OCI-LY7 (cell line): ENCODE measurements at regions not wholly inside any gene's neighbourhood (a gene's known extent, or its start where the extent isn't known, plus 50 kb on each side); places are given as distances from the start of the nearest gene placed in this dataset.

ENCODE experiments used
- BruUV-seq: library from RNA; stranded (reverse); fragments of 400-500 nt; replicated peaks from 2 replicates; lab custom pipeline; 2021; lab: Mats Ljungman, UMichigan
- CTCF ChIA-PET: fragments of 300-600 bp; sonication (Branson Sonifier 250); formaldehyde crosslinking; loops from one replicate; lab custom pipeline; 2022; ENCODE audit warnings: antibody characterized with exemption; ENCODE audit not compliant: unreplicated experiment; lab: Charles Lee
- POLR2A ChIA-PET: fragments of 300-600 bp; sonication (Branson Sonifier 250); formaldehyde crosslinking; loops from one replicate; lab custom pipeline; 2022; ENCODE audit warnings: antibody characterized with exemption; lab: Charles Lee
- DNase-seq: peaks from one replicate; pipeline ENCODE4 v3.0.0-alpha.2; 2015; ENCODE audit warnings: low spot score
- H2AFZ ChIP-seq: fragments of 200-600 bp; sonication (generic), shearing (Covaris generic); 2 replicates; pipeline ENCODE4 v1.6.1; 2014; ENCODE audit warnings: mild to moderate bottlenecking, antibody characterized with exemption, low read length, moderate library complexity
- H3K27ac ChIP-seq: fragments of 200-600 bp; sonication (generic); 2 replicates; pipeline ENCODE4 v1.5.1; 2014; ENCODE audit warnings: mixed run types, low read depth, mild to moderate bottlenecking, moderate library complexity, low read length, inconsistent platforms; ENCODE audit not compliant: poor library complexity, severe bottlenecking
- H3K36me3 ChIP-seq: fragments of 200-600 bp; sonication (generic); 2 replicates; pipeline ENCODE4 v1.6.1; 2014; ENCODE audit warnings: mild to moderate bottlenecking, antibody characterized with exemption, low read length, moderate library complexity, mixed read lengths; ENCODE audit not compliant: insufficient read depth
- H3K4me1 ChIP-seq: fragments of 200-600 bp; sonication (generic); 2 replicates; pipeline ENCODE4 v1.5.1; 2014; ENCODE audit warnings: mild to moderate bottlenecking, low read length; ENCODE audit not compliant: insufficient read depth, poor library complexity, severe bottlenecking
- H3K4me2 ChIP-seq: fragments of 200-600 bp; sonication (generic); 2 replicates; pipeline ENCODE4 v1.6.1; 2014; ENCODE audit warnings: mild to moderate bottlenecking, low read length
- H3K4me3 ChIP-seq: fragments of 200-600 bp; sonication (generic); 2 replicates; pipeline ENCODE4 v1.5.1; 2014; ENCODE audit warnings: mild to moderate bottlenecking, low read depth, low read length; ENCODE audit not compliant: poor library complexity, severe bottlenecking
- H3K79me2 ChIP-seq: fragments of 200-600 bp; sonication (generic); 2 replicates; pipeline ENCODE4 v1.6.1; 2016; ENCODE audit warnings: low read depth, mild to moderate bottlenecking, low read length, moderate library complexity, mixed read lengths; ENCODE audit not compliant: insufficient read depth
- H3K9me2 ChIP-seq: fragments of 200-600 bp; sonication (generic); 2 replicates; pipeline ENCODE4 v1.6.1; 2016; ENCODE audit warnings: mild to moderate bottlenecking, low read length, mixed read lengths; ENCODE audit not compliant: insufficient read depth
- H3K9me3 ChIP-seq: fragments of 200-600 bp; sonication (generic); 2 replicates; pipeline ENCODE4 v1.6.1; 2014; ENCODE audit warnings: mild to moderate bottlenecking, mixed run types, low read length, mixed read lengths
- H4K20me1 ChIP-seq: fragments of 200-600 bp; sonication (generic); 2 replicates; pipeline ENCODE4 v1.6.1; 2014; ENCODE audit warnings: mild to moderate bottlenecking, antibody characterized with exemption, low read length, moderate library complexity, mixed read lengths; ENCODE audit not compliant: insufficient read depth
- EZH2phosphoT487 ChIP-seq: fragments of 200-600 bp; sonication (generic); IDR thresholded peaks from 2 replicates; pipeline ENCODE4 v1.6.1; 2018; ENCODE audit warnings: low read depth, borderline replicate concordance, mild to moderate bottlenecking, mixed run types, antibody characterized with exemption, low read length, moderate library complexity, mixed read lengths
- intact Hi-C: fragments of 100-400 bp; cut with micrococcal nuclease; formaldehyde crosslinking; loops from one replicate; pipeline ENCODE4 v1.10.0; 2022; ENCODE audit not compliant: unreplicated experiment
- TF ChIP-seq, protein P1 (sequence below): fragments of 200-600 bp; sonication (generic); conservative IDR thresholded peaks from 2 replicates; pipeline ENCODE4 v1.5.1; 2014; ENCODE audit warnings: mild to moderate bottlenecking, antibody characterized with exemption, low read length, moderate library complexity, mixed read lengths

DNA sequence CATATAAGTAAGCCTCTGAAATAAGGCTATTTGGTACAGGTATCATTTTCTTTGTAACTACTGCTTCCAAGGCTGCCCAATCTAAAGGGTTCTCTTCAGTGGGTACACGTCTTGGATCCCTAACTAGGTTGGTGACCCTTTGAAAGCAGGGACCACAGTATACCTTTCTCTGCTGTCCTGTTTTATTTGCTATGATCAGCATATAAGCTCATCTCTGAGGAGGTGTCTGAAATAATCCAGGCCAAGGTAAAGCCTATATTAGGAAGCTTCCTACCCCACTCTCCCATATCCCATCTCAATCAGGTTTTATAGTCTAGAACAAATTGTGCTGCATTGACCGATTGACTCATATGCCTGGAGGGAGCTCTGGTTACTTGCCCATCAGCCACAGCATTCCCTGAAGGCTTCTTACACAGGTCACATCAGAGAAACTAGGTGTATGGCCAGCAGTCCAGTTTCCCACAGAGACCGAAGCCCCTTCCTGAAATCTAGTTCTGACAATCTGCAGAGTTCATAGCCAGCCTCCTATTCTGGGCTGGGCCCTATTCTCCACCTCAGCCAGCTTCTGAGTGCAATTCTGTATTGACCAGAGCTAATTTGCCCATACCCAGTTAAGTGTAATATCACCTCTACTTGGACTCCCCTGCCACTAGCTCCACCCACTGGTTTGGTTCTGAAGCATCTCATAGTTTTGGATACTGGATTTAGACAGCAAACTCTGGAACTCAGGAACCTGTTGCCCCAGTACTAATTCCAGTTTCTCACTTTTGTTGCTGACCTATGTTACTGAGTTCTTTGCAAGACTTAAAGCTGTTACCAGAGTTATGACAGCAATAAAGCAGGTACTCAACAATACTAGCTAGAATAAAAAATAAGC, 62.1 kb upstream of the ARHGAP20 start:
- peaks cover 10% of the 10 kb centered on the region for H3K4me1 ChIP-seq
- no peaks in the 10 kb centered on the region for H3K9me2 ChIP-seq
- H2AFZ ChIP-seq: no peak overlapping the region
- DNase-seq: no peak
- H3K4me2 ChIP-seq: no peak overlapping the region
- H3K27ac ChIP-seq: no peak overlapping the region
- H3K4me3 ChIP-seq: no peak overlapping the region
- H3K36me3 ChIP-seq: no peaks in the 10 kb centered on the region
- no peaks in the 10 kb centered on the region for H4K20me1 ChIP-seq
- POLR2A ChIA-PET: interaction anchor here (0.6 to 1.1 kb wide), 2 partner anchors 20 to 470 kb away, joined by 3 to 5 read pairs; no protein-coding TSS in a partner anchor
- intact Hi-C loops: loop anchor here (10.0 kb wide), 1 partner anchor 460 kb away; no protein-coding TSS in a partner anchor
- H3K9me3 ChIP-seq: no peaks in the 10 kb centered on the region; the same call in 1 of the 2 replicates
- TF ChIP-seq, protein P1, sequence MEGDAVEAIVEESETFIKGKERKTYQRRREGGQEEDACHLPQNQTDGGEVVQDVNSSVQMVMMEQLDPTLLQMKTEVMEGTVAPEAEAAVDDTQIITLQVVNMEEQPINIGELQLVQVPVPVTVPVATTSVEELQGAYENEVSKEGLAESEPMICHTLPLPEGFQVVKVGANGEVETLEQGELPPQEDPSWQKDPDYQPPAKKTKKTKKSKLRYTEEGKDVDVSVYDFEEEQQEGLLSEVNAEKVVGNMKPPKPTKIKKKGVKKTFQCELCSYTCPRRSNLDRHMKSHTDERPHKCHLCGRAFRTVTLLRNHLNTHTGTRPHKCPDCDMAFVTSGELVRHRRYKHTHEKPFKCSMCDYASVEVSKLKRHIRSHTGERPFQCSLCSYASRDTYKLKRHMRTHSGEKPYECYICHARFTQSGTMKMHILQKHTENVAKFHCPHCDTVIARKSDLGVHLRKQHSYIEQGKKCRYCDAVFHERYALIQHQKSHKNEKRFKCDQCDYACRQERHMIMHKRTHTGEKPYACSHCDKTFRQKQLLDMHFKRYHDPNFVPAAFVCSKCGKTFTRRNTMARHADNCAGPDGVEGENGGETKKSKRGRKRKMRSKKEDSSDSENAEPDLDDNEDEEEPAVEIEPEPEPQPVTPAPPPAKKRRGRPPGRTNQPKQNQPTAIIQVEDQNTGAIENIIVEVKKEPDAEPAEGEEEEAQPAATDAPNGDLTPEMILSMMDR: no peak
- TF ChIP-seq EZH2phosphoT487: no peak
- H3K79me2 ChIP-seq: no peaks in the 10 kb centered on the region
- no TSS peak for BruUV-seq
- CTCF ChIA-PET: no interaction called here

DNA sequence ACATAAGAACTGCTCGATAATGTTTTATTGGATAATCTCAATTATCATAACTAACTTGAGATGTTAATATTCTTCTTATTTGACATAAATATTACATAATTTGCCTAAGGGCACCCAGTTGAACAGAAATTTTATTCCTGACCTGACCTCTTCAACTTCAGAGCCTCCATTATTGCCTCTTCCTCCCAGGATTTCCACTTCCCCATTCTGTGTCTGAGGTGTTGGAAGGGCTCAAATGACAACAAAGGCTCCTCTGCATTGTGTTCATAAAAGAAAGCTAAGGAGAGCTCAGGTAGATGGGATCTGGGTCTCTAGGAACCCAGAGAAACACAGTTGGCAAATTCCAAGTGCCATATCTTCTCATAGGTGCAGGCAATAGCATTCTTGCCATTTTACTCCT, 61.2 kb upstream of the ARHGAP20 start:
- Histone ChIP-seq H2AFZ (no peak overlapping the region), H3K79me2 (no peaks in the 10 kb centered on the region), H3K4me1 (peaks cover 10% of the 10 kb centered on the region), H3K4me3 (no peak overlapping the region), H4K20me1 (no peaks in the 10 kb centered on the region), H3K36me3 (no peaks in the 10 kb centered on the region), H3K27ac (no peak overlapping the region), H3K9me3 (no peaks in the 10 kb centered on the region; the same call in 1 of the 2 replicates), H3K9me2 (no peaks in the 10 kb centered on the region), H3K4me2 (no peak overlapping the region)
- ChIA-PET POLR2A (interaction anchor here (0.6 to 1.1 kb wide), 3 partner anchors 21 to 471 kb away, joined by 3 to 5 read pairs (median 3); no protein-coding TSS in a partner anchor), CTCF (no interaction called here)
- no peak for TF ChIP-seq EZH2phosphoT487
- TF ChIP-seq, protein P1: no peak
- no TSS peak for BruUV-seq
- intact Hi-C loops: loop anchor here (10.0 kb wide), 1 partner anchor 461 kb away; no protein-coding TSS in a partner anchor
- no peak for DNase-seq

DNA sequence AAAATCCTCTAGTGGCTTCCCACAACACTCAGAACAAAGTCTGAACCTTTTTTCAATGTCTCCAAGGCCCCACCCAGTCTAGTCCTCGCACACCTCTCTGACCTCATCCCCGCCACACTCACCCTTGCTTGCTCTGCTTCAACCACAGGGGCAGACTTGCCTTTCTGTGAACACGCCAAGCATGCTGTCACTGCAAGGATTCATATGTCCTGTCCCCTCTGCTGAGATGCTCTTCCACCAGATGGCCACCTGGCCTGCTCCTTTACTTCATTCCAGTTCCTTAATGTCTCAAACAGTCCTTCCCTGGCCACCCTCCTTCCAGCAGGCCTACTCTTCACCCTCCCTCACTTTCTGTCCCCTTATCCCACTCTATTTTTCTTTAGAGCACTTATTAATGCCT, 60.6 kb upstream of the ARHGAP20 start:
- POLR2A ChIA-PET: interaction anchor here (0.7 kb wide), 1 partner anchor 463 kb away, joined by 3 read pairs; no protein-coding TSS in a partner anchor
- Histone ChIP-seq H3K4me3 (no peak overlapping the region), H3K27ac (no peak overlapping the region), H3K4me2 (no peak overlapping the region), H2AFZ (no peak overlapping the region), H4K20me1 (no peaks in the 10 kb centered on the region), H3K9me2 (no peaks in the 10 kb centered on the region), H3K9me3 (no peaks in the 10 kb centered on the region), H3K79me2 (no peaks in the 10 kb centered on the region), H3K4me1 (peaks cover 4% of the 10 kb centered on the region), H3K36me3 (no peaks in the 10 kb centered on the region)
- intact Hi-C loops: loop anchor here (10.0 kb wide), 1 partner anchor 462 kb away; no protein-coding TSS in a partner anchor
- no peak for DNase-seq
- no TSS peak for BruUV-seq
- CTCF ChIA-PET: no interaction called here
- TF ChIP-seq, protein P1: no peak
- no peak for TF ChIP-seq EZH2phosphoT487
